Fibroblast of lung (primary cell): ENCODE measurements at regions not wholly inside any gene's neighbourhood (a gene's known extent, or its start where the extent isn't known, plus 50 kb on each side); places are given as distances from the start of the nearest gene placed in this dataset.
"Not testable (repeated sequence)": the region's sequence is repeated elsewhere in the genome, so short reads cannot be mapped to it uniquely, and the experiment has no call there.

ENCODE experiments used
- EZH2 ChIP-seq: IDR thresholded peaks from 2 replicates; pipeline ENCODE4 v1.5.1; 2012; ENCODE audit warnings: low read length, control low read depth, mild to moderate bottlenecking; ENCODE audit errors: missing control alignments
- TF ChIP-seq, protein P1 (sequence below), 2 donors: IDR thresholded peaks in 1 of 2; conservative IDR thresholded peaks in 1 of 2; 1 replicate in 1 of 2; 2 replicates in 1 of 2; pipeline ENCODE4 v1.5.1; 2011 to 2012; ENCODE audit warnings: low read length in 2 of 2, control low read depth in 1 of 2, inconsistent platforms in 1 of 2, low read depth in 1 of 2, mild to moderate bottlenecking in 1 of 2

DNA sequence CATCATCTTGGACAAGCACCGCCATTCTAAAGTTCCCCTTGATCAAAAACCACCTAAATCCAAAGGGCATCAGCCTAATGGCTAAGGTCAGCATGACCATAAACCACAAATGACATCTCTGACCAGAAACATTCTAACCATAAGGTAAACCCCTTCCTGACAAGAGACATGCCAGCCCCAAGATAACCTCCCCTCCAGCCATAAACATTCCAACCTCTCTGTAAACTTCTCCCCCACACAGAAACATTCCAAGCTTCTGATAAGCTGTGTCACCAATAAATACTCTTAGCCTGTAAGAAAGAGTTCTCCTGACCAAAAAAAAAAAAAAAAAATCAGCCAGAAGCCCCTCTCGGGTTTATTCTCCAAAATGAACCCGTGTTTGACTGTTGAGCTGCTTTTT, 268.2 kb downstream of the RNF152 start:
- TF ChIP-seq, protein P1, sequence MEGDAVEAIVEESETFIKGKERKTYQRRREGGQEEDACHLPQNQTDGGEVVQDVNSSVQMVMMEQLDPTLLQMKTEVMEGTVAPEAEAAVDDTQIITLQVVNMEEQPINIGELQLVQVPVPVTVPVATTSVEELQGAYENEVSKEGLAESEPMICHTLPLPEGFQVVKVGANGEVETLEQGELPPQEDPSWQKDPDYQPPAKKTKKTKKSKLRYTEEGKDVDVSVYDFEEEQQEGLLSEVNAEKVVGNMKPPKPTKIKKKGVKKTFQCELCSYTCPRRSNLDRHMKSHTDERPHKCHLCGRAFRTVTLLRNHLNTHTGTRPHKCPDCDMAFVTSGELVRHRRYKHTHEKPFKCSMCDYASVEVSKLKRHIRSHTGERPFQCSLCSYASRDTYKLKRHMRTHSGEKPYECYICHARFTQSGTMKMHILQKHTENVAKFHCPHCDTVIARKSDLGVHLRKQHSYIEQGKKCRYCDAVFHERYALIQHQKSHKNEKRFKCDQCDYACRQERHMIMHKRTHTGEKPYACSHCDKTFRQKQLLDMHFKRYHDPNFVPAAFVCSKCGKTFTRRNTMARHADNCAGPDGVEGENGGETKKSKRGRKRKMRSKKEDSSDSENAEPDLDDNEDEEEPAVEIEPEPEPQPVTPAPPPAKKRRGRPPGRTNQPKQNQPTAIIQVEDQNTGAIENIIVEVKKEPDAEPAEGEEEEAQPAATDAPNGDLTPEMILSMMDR (conservative IDR thresholded peaks at IDR 0.05 in 1 of 2, IDR thresholded peaks at IDR 0.05 in 1 of 2; ENCODE audit: low read depth in 1 of 2, low read length in 2 of 2), result not testable (repeated sequence)
- TF ChIP-seq EZH2, result not testable (repeated sequence)
